ENCODE measurements at regions not wholly inside any gene's neighbourhood (a gene's known extent, or its start where the extent isn't known, plus 50 kb on each side); places are given as distances from the start of the nearest gene placed in this dataset.

- DNase-seq (ENCODE audit: low read depth in 3 of 3), result no peak
Measured at GRCh38 chr7:70986297-70986696, 145.6 kb upstream of the GALNT17 start.

GRCh38 chr7:70994176-70994575 is 137.8 kb upstream of the GALNT17 start:
- no peak for DNase-seq (ENCODE audit: low read depth in 3 of 3)

- no peak for DNase-seq (ENCODE audit: low read depth in 3 of 3)
Measured at GRCh38 chr7:70997261-70997660, 134.7 kb upstream of the GALNT17 start.

- no peak for DNase-seq (ENCODE audit: low read depth in 3 of 3)
Measured at GRCh38 chr7:71005109-71005508, 126.8 kb upstream of the GALNT17 start.

GRCh38 chr7:71009636-71010035 is 122.3 kb upstream of the GALNT17 start:
- DNase-seq (ENCODE audit: low read depth in 3 of 3), result no peak

- no peak for DNase-seq (ENCODE audit: low read depth in 3 of 3)
Measured at GRCh38 chr7:71015252-71015900, 116.6 kb upstream of the GALNT17 start.

GRCh38 chr7:71016401-71016800 is 115.5 kb upstream of the GALNT17 start:
- DNase-seq (ENCODE audit: low read depth in 3 of 3), result no peak

- DNase-seq (ENCODE audit: low read depth in 3 of 3), result no peak
Measured at GRCh38 chr7:71017602-71018001, 114.3 kb upstream of the GALNT17 start.

GRCh38 chr7:71019706-71020105 is 112.2 kb upstream of the GALNT17 start:
- no peak for DNase-seq (ENCODE audit: low read depth in 3 of 3)

GRCh38 chr7:71021131-71021530 is 110.8 kb upstream of the GALNT17 start:
- DNase-seq (ENCODE audit: low read depth in 3 of 3), result no peak

- no peak for DNase-seq (ENCODE audit: low read depth in 3 of 3)
Measured at GRCh38 chr7:71026680-71027079, 105.3 kb upstream of the GALNT17 start.

- DNase-seq (ENCODE audit: low read depth in 3 of 3), result no peak
Measured at GRCh38 chr7:71034243-71034642, 97.7 kb upstream of the GALNT17 start.

- no peak for DNase-seq (ENCODE audit: low read depth in 3 of 3)
Measured at GRCh38 chr7:71042591-71042990, 89.4 kb upstream of the GALNT17 start.

- no peak for DNase-seq (ENCODE audit: low read depth in 3 of 3)
Measured at GRCh38 chr7:71050492-71050891, 81.5 kb upstream of the GALNT17 start.

- no peak for DNase-seq (ENCODE audit: low read depth in 3 of 3)
Measured at GRCh38 chr7:71055504-71055903, 76.4 kb upstream of the GALNT17 start.

- DNase-seq (ENCODE audit: low read depth in 3 of 3), result no peak
Measured at GRCh38 chr7:71077743-71078476, 54.0 kb upstream of the GALNT17 start.
